B cell (primary cell): ENCODE measurements at regions not wholly inside any gene's neighbourhood (a gene's known extent, or its start where the extent isn't known, plus 50 kb on each side); places are given as distances from the start of the nearest gene placed in this dataset.

Experiments used
- ATAC-seq: fragments of 200-7000 bp; cut with Tn5 transposase; one replicate; pipeline ENCODE4 v1.10.0; 2021; ENCODE audit warnings: low read depth, mild to moderate bottlenecking, moderate number of reproducible peaks, moderate library complexity
- CTCF ChIA-PET: fragments of 350-600 bp; sonication (Branson Sonifier 250); formaldehyde crosslinking; loops from one replicate; lab custom pipeline; 2021; ENCODE audit warnings: antibody characterized with exemption, inconsistent platforms; lab: Charles Lee
- POLR2A ChIA-PET: fragments of 350-600 bp; sonication (Branson Sonifier 250); formaldehyde crosslinking; loops from one replicate; lab custom pipeline; 2021; ENCODE audit warnings: antibody characterized with exemption; lab: Charles Lee
- DNase-seq: peaks from one replicate; pipeline ENCODE4 v3.0.0; 2013
- H2AFZ ChIP-seq: 2 replicates; pipeline ENCODE4 v1.6.1; 2012; ENCODE audit warnings: mild to moderate bottlenecking, low read depth, low read length; ENCODE audit not compliant: insufficient read depth, poor library complexity, severe bottlenecking
- H3K27ac ChIP-seq, 2 donors: 1 replicate in 1 of 2; 2 replicates in 1 of 2; pipeline ENCODE4 v1.5.1; 2012 to 2013; ENCODE audit warnings: low read length in 2 of 2, mild to moderate bottlenecking in 2 of 2, moderate library complexity in 1 of 2
- H3K27me3 ChIP-seq, 4 experiments: fragments of 200-600 bp in 1 of 4; sonication (generic) in 1 of 4; replicated peaks in 1 of 4; 1 replicate in 2 of 4; 2 replicates in 2 of 4; pipeline versions ENCODE4 v1.6.1 to v1.7.0; 2013 to 2016; ENCODE audit warnings: low read length in 3 of 4, mild to moderate bottlenecking in 2 of 4, mixed read lengths in 1 of 4, moderate library complexity in 1 of 4; ENCODE audit not compliant: insufficient read depth in 4 of 4, control insufficient read depth in 3 of 4; ENCODE audit errors: control extremely low read depth in 1 of 4
- H3K36me3 ChIP-seq, 2 experiments: replicated peaks in 1 of 2; 1 replicate in 1 of 2; 2 replicates in 1 of 2; pipeline versions ENCODE4 v1.6.1 to v1.7.1; 2013; ENCODE audit warnings: low read length in 1 of 2; ENCODE audit not compliant: insufficient read depth in 2 of 2, control insufficient read depth in 1 of 2; ENCODE audit errors: control extremely low read depth in 1 of 2, extremely low read depth in 1 of 2
- H3K4me1 ChIP-seq, 2 donors: fragments of 200-600 bp in 1 of 2; sonication (generic) in 1 of 2; 1 replicate in 1 of 2; 2 replicates in 1 of 2; pipeline versions ENCODE4 v1.5.1 to v1.6.1; 2013 to 2017; ENCODE audit warnings: low read length in 2 of 2; ENCODE audit not compliant: control insufficient read depth in 2 of 2, insufficient read depth in 2 of 2
- H3K4me2 ChIP-seq: replicated peaks from 2 replicates; pipeline ENCODE3; 2012; ENCODE audit warnings: mild to moderate bottlenecking, low read depth, low read length; ENCODE audit not compliant: poor library complexity, severe bottlenecking
- H3K4me3 ChIP-seq, 5 experiments: fragments of 200-600 bp in 1 of 5; sonication (generic) in 1 of 5; 1 replicate in 3 of 5; 2 replicates in 2 of 5; pipeline versions ENCODE4 v1.5.1 to v1.7.0; 2011 to 2016; ENCODE audit warnings: low read length in 4 of 5, mild to moderate bottlenecking in 4 of 5, low read depth in 2 of 5, control low read depth in 1 of 5, moderate library complexity in 1 of 5; ENCODE audit not compliant: insufficient read depth in 1 of 5; ENCODE audit errors: control extremely low read depth in 1 of 5, extremely low read depth in 1 of 5
- H3K79me2 ChIP-seq: fragments of 200-600 bp; sonication (generic); one replicate; pipeline ENCODE4 v1.6.0; 2016; ENCODE audit warnings: low read length; ENCODE audit not compliant: control insufficient read depth, insufficient read depth
- H3K9ac ChIP-seq: fragments of 200-600 bp; sonication (generic); 2 replicates; pipeline ENCODE4 v1.6.1; 2017; ENCODE audit warnings: mild to moderate bottlenecking, low read length, moderate library complexity
- H3K9me3 ChIP-seq, 3 donors: one replicate each; pipeline versions ENCODE4 v1.6.1 to v1.7.1; 2013; ENCODE audit warnings: low read length in 2 of 3; ENCODE audit not compliant: control insufficient read depth in 2 of 3, insufficient read depth in 1 of 3; ENCODE audit errors: control extremely low read depth in 1 of 3
- H4K20me1 ChIP-seq: 2 replicates; pipeline ENCODE4 v1.6.0; 2012; ENCODE audit warnings: mild to moderate bottlenecking, low read length; ENCODE audit not compliant: insufficient read depth, control insufficient read depth, poor library complexity, severe bottlenecking
- H3K27ac Mint-ChIP-seq: one replicate; pipeline ENCODE4 v1.8.0; 2021; ENCODE audit warnings: mixed read lengths
- H3K27me3 Mint-ChIP-seq: one replicate; pipeline ENCODE4 v1.8.0; 2021; ENCODE audit warnings: mixed read lengths
- H3K4me1 Mint-ChIP-seq: one replicate; pipeline ENCODE4 v1.8.0; 2021; ENCODE audit warnings: mixed read lengths
- H3K4me3 Mint-ChIP-seq: one replicate; pipeline ENCODE4 v1.8.0; 2021; ENCODE audit warnings: mixed read lengths
- H3K9me3 Mint-ChIP-seq: one replicate; pipeline ENCODE4 v1.8.0; 2022; ENCODE audit warnings: mixed read lengths; ENCODE audit not compliant: insufficient read depth
- EZH2 ChIP-seq: IDR thresholded peaks from 2 replicates; pipeline ENCODE4 v1.6.1; 2012; ENCODE audit warnings: borderline replicate concordance, low read depth, mild to moderate bottlenecking, moderate library complexity, low read length; ENCODE audit not compliant: insufficient read depth, poor library complexity, severe bottlenecking
- WGBS: methylation state at CpG from one replicate; pipeline ENCODE4 v1.1.5; 2013; ENCODE audit warnings: missing lambda C conversion rate; ENCODE audit not compliant: insufficient coverage; 5-methylcytosine and 5-hydroxymethylcytosine counted together
- intact Hi-C: fragments of 100-400 bp; cut with micrococcal nuclease; formaldehyde crosslinking; loops from one replicate; pipeline ENCODE4 v1.10.0; 2022
- TF ChIP-seq, protein P1 (sequence below): fragments of 200-600 bp; IDR thresholded peaks from one replicate; pipeline ENCODE4 v1.8.0; 2022; ENCODE audit warnings: antibody characterized with exemption, mild to moderate bottlenecking

DNA sequence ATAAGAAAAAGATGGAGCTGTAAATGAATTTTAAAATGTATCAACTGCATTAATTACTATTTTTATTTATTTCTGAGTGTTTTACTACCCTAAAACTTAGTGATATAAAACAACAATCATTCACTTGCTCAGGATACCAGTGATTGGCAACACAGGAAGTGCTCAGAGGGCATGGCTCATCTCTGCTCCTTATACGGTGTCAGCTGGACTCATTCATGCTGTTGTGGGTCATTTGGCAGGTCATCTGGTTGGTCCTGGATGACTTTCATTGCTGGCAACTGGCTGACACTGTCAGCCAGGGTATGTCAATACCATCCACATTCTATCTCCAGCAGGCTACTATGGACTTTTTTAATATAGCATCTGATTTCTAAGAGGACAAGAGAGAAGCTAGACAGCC, 689.6 kb upstream of the NECTIN3 start:
- H3K9ac ChIP-seq = no peak overlapping the region
- H3K4me2 ChIP-seq = no peak overlapping the region
- no peaks in the 10 kb centered on the region for H3K4me1 Mint-ChIP-seq
- H3K9me3 ChIP-seq = no peaks in the 10 kb centered on the region
- 78% methylated on average over 1 of the region's 1 CpG for WGBS
- no peaks in the 10 kb centered on the region for H3K79me2 ChIP-seq
- no peaks in the 10 kb centered on the region for H3K9me3 Mint-ChIP-seq
- ATAC-seq (no peak), DNase-seq (no peak)
- H3K4me1 ChIP-seq = no peaks in the 10 kb centered on the region
- no peaks in the 10 kb centered on the region for H3K27me3 Mint-ChIP-seq
- H3K27ac Mint-ChIP-seq = no peak overlapping the region
- ChIA-PET CTCF (no interaction called here), POLR2A (no interaction called here)
- intact Hi-C loops = no loop called here
- no peak overlapping the region for H3K27ac ChIP-seq
- TF ChIP-seq, protein P1, sequence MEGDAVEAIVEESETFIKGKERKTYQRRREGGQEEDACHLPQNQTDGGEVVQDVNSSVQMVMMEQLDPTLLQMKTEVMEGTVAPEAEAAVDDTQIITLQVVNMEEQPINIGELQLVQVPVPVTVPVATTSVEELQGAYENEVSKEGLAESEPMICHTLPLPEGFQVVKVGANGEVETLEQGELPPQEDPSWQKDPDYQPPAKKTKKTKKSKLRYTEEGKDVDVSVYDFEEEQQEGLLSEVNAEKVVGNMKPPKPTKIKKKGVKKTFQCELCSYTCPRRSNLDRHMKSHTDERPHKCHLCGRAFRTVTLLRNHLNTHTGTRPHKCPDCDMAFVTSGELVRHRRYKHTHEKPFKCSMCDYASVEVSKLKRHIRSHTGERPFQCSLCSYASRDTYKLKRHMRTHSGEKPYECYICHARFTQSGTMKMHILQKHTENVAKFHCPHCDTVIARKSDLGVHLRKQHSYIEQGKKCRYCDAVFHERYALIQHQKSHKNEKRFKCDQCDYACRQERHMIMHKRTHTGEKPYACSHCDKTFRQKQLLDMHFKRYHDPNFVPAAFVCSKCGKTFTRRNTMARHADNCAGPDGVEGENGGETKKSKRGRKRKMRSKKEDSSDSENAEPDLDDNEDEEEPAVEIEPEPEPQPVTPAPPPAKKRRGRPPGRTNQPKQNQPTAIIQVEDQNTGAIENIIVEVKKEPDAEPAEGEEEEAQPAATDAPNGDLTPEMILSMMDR = no peak
- TF ChIP-seq EZH2 = no peak
- H4K20me1 ChIP-seq = no peaks in the 10 kb centered on the region
- H3K27me3 ChIP-seq = no peaks in the 10 kb centered on the region
- no peaks in the 10 kb centered on the region for H3K36me3 ChIP-seq
- no peak overlapping the region for H3K4me3 ChIP-seq
- no peak overlapping the region for H2AFZ ChIP-seq
- H3K4me3 Mint-ChIP-seq = no peak overlapping the region

DNA sequence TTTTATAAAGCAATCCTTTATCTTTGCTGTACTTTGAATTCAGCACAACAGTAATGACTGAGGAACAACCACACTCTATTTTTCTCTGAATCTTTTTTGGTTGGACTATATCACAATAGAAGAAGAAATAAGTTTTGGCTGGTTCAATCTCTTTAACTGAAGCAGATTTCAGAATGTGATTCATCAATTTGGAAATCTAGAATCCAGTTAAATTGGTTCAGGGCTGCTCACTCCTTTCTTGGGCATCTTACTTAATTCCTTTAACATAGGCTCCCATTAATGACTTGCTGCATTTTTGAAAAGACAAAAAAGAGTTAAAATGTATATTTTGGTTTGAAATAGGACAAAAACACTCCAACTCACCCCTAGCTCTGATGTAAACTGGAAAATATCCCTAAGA, 688.3 kb upstream of the NECTIN3 start:
- no peaks in the 10 kb centered on the region for H3K4me1 ChIP-seq
- H3K4me2 ChIP-seq = no peak overlapping the region
- Mint-ChIP-seq H3K27me3 (no peaks in the 10 kb centered on the region), H3K9me3 (no peaks in the 10 kb centered on the region), H3K4me1 (no peaks in the 10 kb centered on the region), H3K4me3 (no peak overlapping the region), H3K27ac (no peak overlapping the region)
- no peaks in the 10 kb centered on the region for H3K36me3 ChIP-seq
- no peak overlapping the region for H2AFZ ChIP-seq
- POLR2A ChIA-PET = no interaction called here
- H4K20me1 ChIP-seq = no peaks in the 10 kb centered on the region
- no peak overlapping the region for H3K4me3 ChIP-seq
- no peaks in the 10 kb centered on the region for H3K9me3 ChIP-seq
- TF ChIP-seq, protein P1 = no peak
- no peak for TF ChIP-seq EZH2
- no peak overlapping the region for H3K27ac ChIP-seq
- no peak overlapping the region for H3K9ac ChIP-seq
- intact Hi-C loops = no loop called here
- CTCF ChIA-PET = no interaction called here
- H3K27me3 ChIP-seq = no peaks in the 10 kb centered on the region
- H3K79me2 ChIP-seq = no peaks in the 10 kb centered on the region
- ATAC-seq (no peak), DNase-seq (no peak)
